Activated CD4-positive, CD25-positive, alpha-beta regulatory T cell treated with anti-CD3 and anti-CD28 coated beads, Interleukin-2, amount 50 U/mL, for 72 hours (primary cell): ENCODE measurements at regions not wholly inside any gene's neighbourhood (a gene's known extent, or its start where the extent isn't known, plus 50 kb on each side); places are given as distances from the start of the nearest gene placed in this dataset.

Experiments used
- DNase-seq: peaks from one replicate; pipeline ENCODE4 v3.0.0; 2021

DNA sequence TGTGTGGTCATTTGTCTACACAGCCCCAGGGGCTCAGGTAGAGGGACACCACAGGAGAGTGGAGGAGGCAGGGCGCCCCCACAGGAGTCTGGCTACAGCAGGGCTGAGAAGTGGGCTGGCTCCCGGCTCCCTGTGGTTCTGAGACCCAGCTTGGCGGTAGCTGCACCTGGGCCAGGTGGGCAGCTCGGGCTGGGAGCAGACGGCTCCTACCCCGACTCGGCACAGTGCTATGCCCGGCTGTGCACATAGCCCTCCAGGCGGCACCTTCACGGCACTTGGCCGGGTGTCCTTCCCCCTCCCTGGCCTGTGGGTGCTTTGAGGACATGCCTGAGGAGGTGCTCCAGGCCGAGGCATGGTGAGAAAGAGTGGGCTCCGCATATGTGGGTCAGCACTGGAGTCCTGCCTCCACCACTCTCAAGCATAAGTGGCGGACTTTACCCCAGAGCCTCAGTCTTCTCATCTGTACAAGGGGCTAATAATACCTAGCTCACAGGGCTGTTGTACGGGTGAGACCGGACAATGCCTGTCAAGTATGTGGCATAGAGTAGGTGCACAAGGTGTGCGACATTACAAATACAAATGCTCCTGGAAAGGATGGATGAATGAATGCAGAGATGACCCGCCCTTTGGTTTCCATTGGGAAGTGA is 50.1 kb upstream of the JPH3 start:
- no peak for DNase-seq

DNA sequence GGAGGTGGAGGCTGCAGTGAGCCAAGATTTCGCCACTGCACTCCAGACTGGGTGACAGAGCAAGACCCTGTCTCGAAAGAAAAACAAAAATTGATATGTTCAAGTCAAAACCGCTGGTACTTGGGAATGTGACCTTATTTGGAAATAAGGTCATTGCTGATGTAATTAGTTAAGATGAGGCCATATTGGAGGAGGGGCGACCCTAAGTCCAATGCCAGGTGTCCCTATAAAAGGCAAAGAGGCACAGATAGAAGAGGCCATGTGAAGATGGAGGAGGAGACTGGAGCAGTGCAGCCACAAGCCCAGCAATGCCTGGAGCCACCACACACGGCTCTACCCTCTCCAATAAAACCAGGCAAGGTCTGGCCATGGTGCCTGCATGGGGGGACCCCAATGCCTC is 50.8 kb upstream of the JPH3 start:
- no peak for DNase-seq

GRCh38 chr16:87550495-87550961 is 51.8 kb upstream of the JPH3 start:
- peak; percentile 76 for DNase-seq

DNA sequence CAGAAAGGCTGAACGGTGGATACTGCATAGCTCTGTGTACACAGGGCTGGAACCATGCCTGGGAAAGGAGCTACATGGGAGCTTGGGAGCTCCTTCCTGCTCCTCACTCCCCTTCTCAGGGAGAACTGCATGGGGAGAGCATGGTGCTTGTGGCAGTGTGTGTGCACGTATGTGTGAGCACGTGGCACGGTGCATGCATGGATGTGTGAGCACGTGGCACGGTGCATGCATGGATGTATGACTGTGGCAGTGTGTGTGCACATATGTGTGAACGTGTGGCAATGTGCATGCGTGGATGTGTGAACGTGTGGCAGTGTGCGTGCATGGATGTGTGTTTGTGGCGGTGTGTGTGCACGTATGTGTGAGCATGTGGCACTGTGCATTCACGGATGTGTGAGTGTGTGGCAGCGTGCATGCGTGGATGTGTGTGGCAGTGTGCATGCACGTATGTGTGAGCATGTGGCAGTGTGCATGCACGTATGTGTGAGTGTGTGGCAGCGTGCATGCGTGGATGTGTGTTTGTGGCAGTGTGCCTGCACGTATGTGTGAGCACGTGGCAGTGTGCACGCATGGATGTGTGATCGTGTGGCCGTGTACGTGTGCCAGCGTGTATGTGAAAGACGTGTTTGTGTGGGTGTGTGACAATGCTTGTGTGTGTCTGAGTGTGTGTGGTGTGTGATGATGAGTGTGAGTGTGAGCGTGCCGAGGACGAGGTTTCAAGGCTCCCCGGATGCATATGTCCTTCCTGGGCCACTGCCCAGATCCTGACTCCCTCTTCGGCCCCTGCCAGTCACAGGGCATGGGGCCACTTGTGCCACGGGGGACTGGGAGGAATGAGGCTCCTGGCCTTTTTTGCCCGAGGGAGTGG is 52.4 kb upstream of the JPH3 start:
- no peak for DNase-seq

DNA sequence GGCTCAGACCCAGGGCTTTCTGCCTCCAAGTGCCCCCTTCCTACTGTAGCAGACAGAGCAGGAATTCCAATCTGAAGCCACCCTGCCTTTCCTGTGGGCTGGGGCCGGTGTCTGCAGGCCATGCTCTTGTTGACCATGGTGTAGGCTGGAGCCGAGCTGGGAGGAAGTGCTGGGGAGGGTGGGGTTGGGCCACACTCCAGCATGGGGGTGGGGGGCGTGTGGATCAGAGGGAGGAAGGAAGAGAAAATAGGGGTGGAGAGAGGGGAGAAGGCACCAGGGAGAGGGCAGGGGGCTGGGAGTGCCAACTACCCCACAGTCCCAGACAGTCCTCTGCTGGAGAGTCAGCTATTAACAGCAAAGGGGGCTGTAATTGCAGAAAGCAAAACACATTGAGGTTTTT is 54.3 kb upstream of the JPH3 start:
- no peak for DNase-seq

DNA sequence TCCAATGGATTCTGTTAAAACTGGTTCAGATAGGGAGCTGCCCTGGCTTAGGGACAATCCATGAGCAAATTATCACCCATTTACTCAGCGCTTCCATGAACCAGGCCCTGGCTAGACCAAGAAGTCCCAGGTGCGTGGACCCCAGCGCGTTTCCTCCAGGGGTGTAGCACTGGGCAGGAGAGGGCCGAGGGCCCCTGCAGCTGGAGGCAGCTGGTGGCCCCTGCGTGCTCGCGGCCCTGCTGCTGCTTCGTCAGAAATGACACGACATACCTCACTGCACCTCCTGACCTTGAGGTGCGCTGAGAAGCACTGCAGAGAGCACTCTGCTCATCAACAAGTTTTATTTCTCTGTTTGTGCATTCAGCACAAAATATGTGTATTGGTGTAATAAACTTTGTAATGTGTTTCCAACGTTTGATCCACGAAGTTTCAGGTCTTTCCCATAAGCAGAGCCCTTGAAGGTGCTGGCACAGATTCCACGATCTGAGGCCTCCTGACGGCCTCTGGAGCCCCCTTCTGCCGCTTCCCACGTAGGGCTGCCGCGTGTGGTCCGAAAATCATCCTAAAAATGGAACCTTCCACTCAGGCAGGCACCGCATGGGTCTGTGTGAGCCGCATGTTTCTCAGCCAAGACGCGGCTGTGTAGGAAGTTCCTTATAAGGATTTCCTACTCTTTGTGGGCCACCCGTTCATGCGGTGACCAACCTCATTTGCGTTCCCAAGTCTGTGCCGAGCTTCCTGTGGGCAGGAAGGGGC is 50.8 kb upstream of the ZCCHC14 start:
- DNase-seq = no peak

DNA sequence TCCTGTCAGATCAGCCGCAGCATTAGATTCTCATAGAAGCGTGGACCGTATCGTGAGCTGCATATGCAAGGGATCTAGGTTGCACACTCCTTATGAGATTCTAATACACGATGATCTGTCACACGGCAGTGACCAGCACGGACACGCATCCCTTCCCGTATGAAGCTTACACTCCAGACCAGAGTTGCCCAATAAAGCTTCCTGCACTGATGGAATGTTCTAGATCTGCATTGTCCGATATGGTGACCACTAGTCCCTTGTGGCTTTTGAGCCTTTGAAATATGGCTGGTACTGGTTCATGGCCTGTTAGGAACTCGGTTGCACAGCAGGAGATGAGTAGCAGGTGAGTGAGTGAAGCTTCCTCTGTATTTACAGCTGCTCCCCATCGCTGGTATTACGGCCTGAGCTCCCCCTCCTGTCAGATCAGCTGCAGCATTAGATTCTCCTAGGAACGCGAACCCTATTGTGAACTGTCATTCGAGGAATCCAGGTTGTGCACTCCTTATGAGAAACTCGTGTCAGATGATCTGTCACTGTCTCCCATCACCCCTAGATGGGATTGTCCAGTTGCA is 49.8 kb upstream of the ZCCHC14 start:
- no peak for DNase-seq
